Activated B cell treated with CpG ODN at 0.5 μM for 24 hours (primary cell): ENCODE measurements at regions not wholly inside any gene's neighbourhood (a gene's known extent, or its start where the extent isn't known, plus 50 kb on each side); places are given as distances from the start of the nearest gene placed in this dataset.

Experiments
- ATAC-seq: fragments of 200-7000 bp; cut with Tn5 transposase; one replicate; pipeline ENCODE4 v1.10.0; 2021; ENCODE audit warnings: low read depth, mild to moderate bottlenecking, moderate library complexity
- CTCF ChIA-PET: fragments of 350-600 bp; sonication (Branson Sonifier 250); formaldehyde crosslinking; loops from one replicate; lab custom pipeline; 2021; ENCODE audit warnings: antibody characterized with exemption; lab: Charles Lee
- POLR2A ChIA-PET: fragments of 350-600 bp; sonication (Branson Sonifier 250); formaldehyde crosslinking; loops from one replicate; lab custom pipeline; 2021; ENCODE audit warnings: antibody characterized with exemption; lab: Charles Lee
- DNase-seq: peaks from one replicate; pipeline ENCODE4 v3.0.0; 2022
- H3K27ac Mint-ChIP-seq: one replicate; pipeline ENCODE4 v1.8.0; 2020; ENCODE audit warnings: mixed read lengths
- H3K27me3 Mint-ChIP-seq: one replicate; pipeline ENCODE4 v1.8.0; 2021; ENCODE audit warnings: mixed read lengths
- H3K36me3 Mint-ChIP-seq: one replicate; pipeline ENCODE4 v1.8.0; 2021; ENCODE audit warnings: low read depth, mixed read lengths
- H3K4me1 Mint-ChIP-seq: one replicate; pipeline ENCODE4 v1.8.0; 2021; ENCODE audit warnings: mixed read lengths
- H3K4me3 Mint-ChIP-seq: one replicate; pipeline ENCODE4 v1.8.0; 2020; ENCODE audit warnings: mild to moderate bottlenecking, mixed read lengths
- H3K9me3 Mint-ChIP-seq: one replicate; pipeline ENCODE4 v1.8.0; 2020; ENCODE audit warnings: mixed read lengths
- intact Hi-C: fragments of 100-400 bp; cut with micrococcal nuclease; formaldehyde crosslinking; loops from one replicate; pipeline ENCODE4 v1.15.1; 2024
- TF ChIP-seq, protein P1 (sequence below): fragments of 200-600 bp; IDR thresholded peaks from one replicate; pipeline ENCODE4 v1.8.0; 2022; ENCODE audit warnings: antibody characterized with exemption, mild to moderate bottlenecking

DNA sequence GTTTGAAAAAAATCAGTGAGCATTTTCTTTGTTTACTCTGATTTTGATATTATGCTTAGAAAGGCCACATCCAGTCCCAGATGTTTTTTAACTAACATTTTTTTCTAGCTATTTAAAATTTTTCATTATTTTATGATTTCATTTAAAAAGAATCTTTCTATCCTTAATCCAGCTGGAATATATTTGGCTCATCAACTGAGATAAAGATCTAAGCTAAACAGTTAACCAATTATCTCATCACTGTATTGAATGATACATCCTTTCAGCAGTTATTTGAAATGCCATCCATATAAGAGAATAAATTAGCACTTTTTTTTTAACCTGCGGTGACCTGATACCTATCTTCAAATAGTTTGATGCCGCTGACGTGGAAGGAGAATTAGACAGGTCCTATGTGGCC is 245.5 kb upstream of the COPS8 start:
- H3K27ac Mint-ChIP-seq: no peak overlapping the region
- DNase-seq (no peak), ATAC-seq (no peak)
- H3K27me3 Mint-ChIP-seq: peaks cover 5% of the 10 kb centered on the region
- H3K9me3 Mint-ChIP-seq: no peaks in the 10 kb centered on the region
- ChIA-PET POLR2A (no interaction called here), CTCF (no interaction called here)
- no peaks in the 10 kb centered on the region for H3K36me3 Mint-ChIP-seq
- intact Hi-C loops: no loop called here
- TF ChIP-seq, protein P1, sequence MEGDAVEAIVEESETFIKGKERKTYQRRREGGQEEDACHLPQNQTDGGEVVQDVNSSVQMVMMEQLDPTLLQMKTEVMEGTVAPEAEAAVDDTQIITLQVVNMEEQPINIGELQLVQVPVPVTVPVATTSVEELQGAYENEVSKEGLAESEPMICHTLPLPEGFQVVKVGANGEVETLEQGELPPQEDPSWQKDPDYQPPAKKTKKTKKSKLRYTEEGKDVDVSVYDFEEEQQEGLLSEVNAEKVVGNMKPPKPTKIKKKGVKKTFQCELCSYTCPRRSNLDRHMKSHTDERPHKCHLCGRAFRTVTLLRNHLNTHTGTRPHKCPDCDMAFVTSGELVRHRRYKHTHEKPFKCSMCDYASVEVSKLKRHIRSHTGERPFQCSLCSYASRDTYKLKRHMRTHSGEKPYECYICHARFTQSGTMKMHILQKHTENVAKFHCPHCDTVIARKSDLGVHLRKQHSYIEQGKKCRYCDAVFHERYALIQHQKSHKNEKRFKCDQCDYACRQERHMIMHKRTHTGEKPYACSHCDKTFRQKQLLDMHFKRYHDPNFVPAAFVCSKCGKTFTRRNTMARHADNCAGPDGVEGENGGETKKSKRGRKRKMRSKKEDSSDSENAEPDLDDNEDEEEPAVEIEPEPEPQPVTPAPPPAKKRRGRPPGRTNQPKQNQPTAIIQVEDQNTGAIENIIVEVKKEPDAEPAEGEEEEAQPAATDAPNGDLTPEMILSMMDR: no peak
- no peak overlapping the region for H3K4me3 Mint-ChIP-seq
- H3K4me1 Mint-ChIP-seq: no peaks in the 10 kb centered on the region

DNA sequence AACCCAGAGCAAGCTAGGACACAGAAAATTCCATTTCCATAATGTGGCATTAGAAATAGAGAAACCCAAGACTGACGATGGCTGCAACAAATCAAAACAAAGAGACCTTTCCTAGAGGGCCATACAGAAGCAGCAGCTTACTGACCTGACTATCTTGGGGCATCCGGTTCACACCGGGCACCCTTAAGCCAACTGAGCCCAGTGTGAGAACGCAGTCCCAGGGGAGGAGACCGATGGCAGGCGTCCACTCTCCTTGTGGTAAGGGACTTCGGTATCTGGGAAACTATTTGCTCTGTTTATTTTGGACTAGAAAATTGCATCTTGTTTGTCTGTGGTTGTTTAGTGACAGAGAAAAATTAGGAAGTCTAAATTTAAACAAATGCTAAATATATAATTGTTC is 244.8 kb upstream of the COPS8 start:
- Mint-ChIP-seq H3K27me3 (peaks cover 5% of the 10 kb centered on the region), H3K9me3 (no peaks in the 10 kb centered on the region), H3K4me3 (no peak overlapping the region), H3K4me1 (no peaks in the 10 kb centered on the region), H3K36me3 (no peaks in the 10 kb centered on the region), H3K27ac (no peak overlapping the region)
- DNase-seq (no peak), ATAC-seq (no peak)
- TF ChIP-seq, protein P1: no peak
- ChIA-PET CTCF (no interaction called here), POLR2A (no interaction called here)
- intact Hi-C loops: no loop called here

DNA sequence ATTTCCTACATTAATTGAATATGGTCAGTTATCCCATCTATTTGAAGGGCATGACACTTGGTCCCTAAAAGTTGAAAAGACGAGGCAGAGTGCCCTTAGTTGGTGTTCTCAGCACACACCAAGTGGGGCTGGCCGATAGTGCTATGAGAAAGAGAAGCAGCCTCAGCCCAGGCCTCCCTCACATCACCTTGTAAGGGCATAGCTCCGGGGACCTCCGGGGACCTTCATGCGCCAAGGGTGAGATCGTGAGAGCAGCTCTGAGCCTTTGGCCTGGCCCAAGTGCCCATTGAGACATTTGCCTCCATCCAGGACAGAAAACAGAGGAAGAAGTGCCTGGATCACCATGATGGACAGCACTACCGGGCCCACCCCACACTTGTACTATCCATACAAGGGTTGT is 244.3 kb upstream of the COPS8 start:
- CTCF ChIA-PET: no interaction called here

DNA sequence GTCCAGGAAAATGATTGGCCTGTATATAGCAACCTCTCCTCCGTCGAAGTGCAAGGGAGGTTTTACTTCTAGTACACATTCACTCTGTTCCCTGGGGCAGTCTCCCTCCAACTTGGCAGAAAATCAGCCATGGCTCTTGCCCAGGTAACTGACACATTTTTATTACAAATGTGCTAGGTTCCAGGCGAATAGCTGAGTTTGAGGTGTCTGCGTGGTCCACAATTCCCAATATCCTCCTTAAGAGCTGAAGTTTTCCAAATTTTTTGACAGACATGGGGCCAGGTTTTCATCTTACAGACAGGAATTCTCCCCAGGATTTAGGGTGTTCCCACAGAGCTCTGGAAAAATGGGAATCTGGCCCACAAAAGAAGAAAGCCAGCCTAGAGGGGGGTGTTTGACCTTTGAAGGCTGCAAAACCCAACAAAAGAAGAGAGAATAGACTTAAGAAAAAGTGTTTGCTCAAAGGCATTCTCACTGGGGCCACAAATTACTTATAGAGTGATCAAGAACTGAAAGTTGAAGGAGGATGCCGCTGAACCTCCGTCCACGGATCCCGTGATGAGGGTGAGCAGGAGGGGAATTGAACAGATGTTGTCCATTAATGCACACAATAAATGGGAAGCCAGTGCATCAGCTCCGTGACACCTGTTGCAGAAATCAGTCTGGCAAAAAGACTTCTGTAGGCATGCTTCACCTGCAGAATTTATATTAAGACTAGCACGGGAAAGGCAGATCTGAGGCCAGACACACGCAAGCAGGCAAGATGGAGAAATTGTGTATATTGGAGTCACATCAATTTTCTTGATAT is 242.3 kb upstream of the COPS8 start:
- no peak for DNase-seq
- Mint-ChIP-seq H3K9me3 (no peaks in the 10 kb centered on the region), H3K36me3 (no peaks in the 10 kb centered on the region), H3K27ac (no peak overlapping the region), H3K27me3 (peaks cover 2% of the 10 kb centered on the region), H3K4me1 (no peaks in the 10 kb centered on the region), H3K4me3 (no peak overlapping the region)
- ChIA-PET CTCF (interaction anchor here (0.6 kb wide), 1 partner anchor 36 kb away, joined by 3 read pairs; no protein-coding TSS in a partner anchor), POLR2A (no interaction called here)
- TF ChIP-seq, protein P1: no peak
- no peak for ATAC-seq
- intact Hi-C loops: no loop called here

More for the DNA sequence above, 244.3 kb upstream of the COPS8 start:
- no peaks in the 10 kb centered on the region for H3K36me3 Mint-ChIP-seq
- no peaks in the 10 kb centered on the region for H3K9me3 Mint-ChIP-seq
- H3K4me3 Mint-ChIP-seq: no peak overlapping the region
- ATAC-seq (no peak), DNase-seq (no peak)
- H3K27ac Mint-ChIP-seq: no peak overlapping the region
- H3K4me1 Mint-ChIP-seq: no peaks in the 10 kb centered on the region
- TF ChIP-seq, protein P1: no peak
- POLR2A ChIA-PET: no interaction called here
- intact Hi-C loops: no loop called here
- peaks cover 2% of the 10 kb centered on the region for H3K27me3 Mint-ChIP-seq

DNA sequence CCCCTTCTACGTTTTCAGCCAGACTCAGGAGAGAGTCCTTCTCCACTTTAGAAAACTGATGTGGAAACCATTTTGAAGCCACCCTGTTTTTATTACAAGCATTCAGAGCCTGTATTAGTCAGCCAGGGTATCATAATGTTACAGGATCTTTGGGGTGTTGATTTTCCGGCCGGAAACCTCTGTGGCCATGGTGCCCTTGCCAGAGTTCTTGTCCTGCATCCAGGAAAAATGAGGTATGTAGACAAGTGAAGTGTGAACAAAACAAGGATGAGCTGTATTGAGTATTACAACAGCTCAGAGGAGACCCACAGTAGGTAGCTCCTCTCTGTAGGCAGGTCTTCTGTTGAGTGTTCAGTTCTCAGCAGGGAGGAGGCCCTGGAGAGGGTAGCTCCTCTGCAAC is 241.0 kb upstream of the COPS8 start:
- DNase-seq: no peak
- Mint-ChIP-seq H3K27me3 (peaks cover 2% of the 10 kb centered on the region), H3K27ac (no peak overlapping the region), H3K36me3 (no peaks in the 10 kb centered on the region), H3K9me3 (no peaks in the 10 kb centered on the region), H3K4me3 (no peak overlapping the region), H3K4me1 (no peaks in the 10 kb centered on the region)
- no peak for ATAC-seq
- CTCF ChIA-PET: no interaction called here
- intact Hi-C loops: no loop called here
- TF ChIP-seq, protein P1: no peak
- POLR2A ChIA-PET: no interaction called here
